GM12878 (cell line): ENCODE measurements at regions not wholly inside any gene's neighbourhood (a gene's known extent, or its start where the extent isn't known, plus 50 kb on each side); places are given as distances from the start of the nearest gene placed in this dataset.

Experiments
- ATAC-seq: fragments of 200-7000 bp; cut with Tn5 transposase; 3 replicates; pipeline ENCODE4 v1.9.1; 2020; ENCODE audit warnings: mild to moderate bottlenecking, moderate library complexity
- BruUV-seq: library from RNA; stranded (reverse); fragments of 400-500 nt; replicated peaks from 2 replicates; lab custom pipeline; 2021; lab: Mats Ljungman, UMichigan
- CTCF ChIA-PET: fragments of 300-600 bp; sonication (Branson Sonifier 250); formaldehyde crosslinking; extraction: SDS; loops from one replicate; lab custom pipeline; 2021; ENCODE audit warnings: inconsistent platforms; lab: Yijun Ruan, JAX
- POLR2A ChIA-PET: fragments of 350-600 bp; formaldehyde crosslinking; extraction: SDS; loops from one replicate; lab custom pipeline; 2021; ENCODE audit warnings: inconsistent platforms; lab: Charles Lee
- RAD21 ChIA-PET: fragments of 300-600 bp; sonication (Branson Sonifier 250); formaldehyde crosslinking; loops from one replicate; lab custom pipeline; 2023; ENCODE audit warnings: antibody characterized with exemption; ENCODE audit not compliant: unreplicated experiment; lab: Charles Lee
- SMC1A ChIA-PET: fragments of 300-600 bp; sonication (Branson Sonifier 250); formaldehyde crosslinking; loops from one replicate; lab custom pipeline; 2023; ENCODE audit not compliant: unreplicated experiment, uncharacterized antibody; lab: Charles Lee
- DNase-seq: peaks from one replicate; pipeline ENCODE4 v3.0.0-alpha.2; 2011; ENCODE audit warnings: low read depth, low spot score
- FAIRE-seq: peaks from 3 replicates; lab custom pipeline; 2011; peaks lifted over from hg19 to GRCh38; lab: Jason Lieb, UNC
- H2AFZ ChIP-seq: 2 replicates; pipeline ENCODE4 v1.6.0; 2011; ENCODE audit warnings: low read depth, low read length, control low read depth; ENCODE audit not compliant: control insufficient read depth
- H3K27ac ChIP-seq: 2 replicates; pipeline ENCODE4 v1.5.1; 2011; ENCODE audit warnings: control low read depth; ENCODE audit not compliant: control insufficient read depth, insufficient read depth
- H3K27me3 ChIP-seq, 2 experiments: replicated peaks in 1 of 2; 2 replicates each; pipeline versions ENCODE4 v1.6.0 to v1.6.1; 2011; ENCODE audit warnings: low read length in 1 of 2; ENCODE audit not compliant: control insufficient read depth in 2 of 2, insufficient read depth in 2 of 2
- H3K36me3 ChIP-seq, 2 experiments: 2 replicates each; pipeline ENCODE4 v1.5.1; 2011; ENCODE audit warnings: low read length in 1 of 2; ENCODE audit not compliant: control insufficient read depth in 2 of 2, insufficient read depth in 2 of 2
- H3K4me1 ChIP-seq: 2 replicates; pipeline ENCODE4 v1.6.1; 2011; ENCODE audit warnings: mild to moderate bottlenecking, low read length, moderate library complexity, mixed read lengths; ENCODE audit not compliant: control insufficient read depth, insufficient read depth
- H3K4me2 ChIP-seq: 2 replicates; pipeline ENCODE4 v1.6.0; 2011; ENCODE audit warnings: control low read depth; ENCODE audit not compliant: control insufficient read depth, insufficient read depth
- H3K4me3 ChIP-seq: fragments of 200-600 bp; sonication (generic); 2 replicates; pipeline ENCODE4 v1.5.1; 2016
- H3K79me2 ChIP-seq: 2 replicates; pipeline ENCODE4 v1.6.0; 2011; ENCODE audit warnings: low read length; ENCODE audit not compliant: control insufficient read depth, insufficient read depth
- H3K9ac ChIP-seq: 2 replicates; pipeline ENCODE4 v1.8.0; 2011; ENCODE audit warnings: low read length, control low read depth, mixed read lengths; ENCODE audit not compliant: control insufficient read depth, insufficient read depth
- H3K9me3 ChIP-seq: replicated peaks from 3 replicates; pipeline ENCODE4 v1.5.1; 2011; ENCODE audit warnings: mild to moderate bottlenecking, low read length; ENCODE audit not compliant: control insufficient read depth, insufficient read depth
- H4K20me1 ChIP-seq: 2 replicates; pipeline ENCODE4 v1.6.0; 2011; ENCODE audit not compliant: control insufficient read depth, insufficient read depth
- ATF7 ChIP-seq: fragments of 450-650 bp; IDR thresholded peaks from 2 replicates; pipeline ENCODE4 v1.6.1; 2016; ENCODE audit warnings: low read depth, mild to moderate bottlenecking
- ETV6 ChIP-seq, 2 experiments: fragments of 450-650 bp in 1 of 2; IDR thresholded peaks in 1 of 2; conservative IDR thresholded peaks in 1 of 2; 2 replicates each; pipeline ENCODE4 v1.6.1; 2014; ENCODE audit warnings: antibody characterized with exemption in 1 of 2, borderline replicate concordance in 1 of 2, low read depth in 1 of 2, mild to moderate bottlenecking in 1 of 2, moderate library complexity in 1 of 2
- EZH2 ChIP-seq: IDR thresholded peaks from 2 replicates; pipeline ENCODE4 v1.6.1; 2012; ENCODE audit warnings: low read depth, mild to moderate bottlenecking, control low read depth, inconsistent platforms, low read length, borderline replicate concordance; ENCODE audit not compliant: control insufficient read depth
- HCFC1 ChIP-seq: fragments of 150-350 bp; IDR thresholded peaks from 2 replicates; pipeline ENCODE4 v1.6.1; 2014; ENCODE audit warnings: low read length
- HDGF ChIP-seq: fragments of 450-650 bp; IDR thresholded peaks from 2 replicates; pipeline ENCODE4 v1.6.1; 2016; ENCODE audit warnings: antibody characterized with exemption
- IKZF2 ChIP-seq, 2 experiments: fragments of 450-650 bp; IDR thresholded peaks; 2 replicates each; pipeline ENCODE4 v1.6.1; 2017; ENCODE audit warnings: mild to moderate bottlenecking in 2 of 2, moderate library complexity in 2 of 2
- SMAD5 ChIP-seq: IDR thresholded peaks from 2 replicates; pipeline ENCODE4 v1.6.1; 2016; ENCODE audit warnings: antibody characterized with exemption, low read depth
- SMARCA5 ChIP-seq: fragments of 450-650 bp; IDR thresholded peaks from 2 replicates; pipeline ENCODE4 v1.6.1; 2017; ENCODE audit warnings: mild to moderate bottlenecking
- STAT1 ChIP-seq: fragments of 450-650 bp; conservative IDR thresholded peaks from 2 replicates; pipeline ENCODE4 v1.6.1; 2014; ENCODE audit warnings: antibody characterized with exemption, mild to moderate bottlenecking
- SUZ12 ChIP-seq: fragments of 200-600 bp; sonication (generic); IDR thresholded peaks from one replicate; pipeline ENCODE4 v1.6.1; 2018; ENCODE audit warnings: antibody characterized with exemption, mild to moderate bottlenecking; ENCODE audit not compliant: unreplicated experiment
- TARDBP ChIP-seq: IDR thresholded peaks from 2 replicates; pipeline ENCODE4 v1.6.1; 2016; ENCODE audit warnings: borderline replicate concordance
- TBL1XR1 ChIP-seq: IDR thresholded peaks from 2 replicates; pipeline ENCODE4 v1.6.1; 2012; ENCODE audit warnings: low read depth, low read length, improper control_type of control experiment
- WGBS: methylation state at CpG from one replicate; pipeline ENCODE4 v1.1.6; 2016; ENCODE audit warnings: low lambda C conversion rate; ENCODE audit not compliant: insufficient replicate concordance, insufficient coverage; ENCODE audit errors: missing lambda C conversion rate; 5-methylcytosine and 5-hydroxymethylcytosine counted together
- in situ Hi-C: fragments of 300-500 bp; cut with MboI; formaldehyde crosslinking; loops from 9 replicates; pipeline ENCODE4 v1.14.3; 2018; ENCODE audit warnings: mixed read lengths
- intact Hi-C: fragments of 100-400 bp; cut with micrococcal nuclease; formaldehyde crosslinking; loops from one replicate; pipeline ENCODE4 v1.14.2; 2022; ENCODE audit not compliant: unreplicated experiment

DNA sequence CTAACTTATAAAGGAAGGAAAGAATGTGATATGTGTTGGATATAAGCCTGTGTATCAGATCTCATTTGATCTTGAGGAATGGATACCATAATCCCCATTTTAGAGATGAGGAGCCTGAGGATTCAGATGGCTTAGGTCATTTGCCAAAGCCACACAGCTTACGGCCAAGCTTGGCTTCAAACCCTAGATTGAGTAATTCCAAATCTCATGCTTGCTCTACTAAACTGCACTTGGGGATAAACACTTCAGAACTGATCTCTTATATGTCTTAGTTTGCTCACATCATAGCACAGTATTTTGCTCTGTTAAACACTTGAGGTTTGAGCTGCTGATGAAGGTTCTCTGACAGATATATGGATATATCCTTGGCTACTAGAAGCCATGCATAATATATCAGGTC, 504.4 kb downstream of the NTRK2 start:
- RAD21 ChIA-PET: no interaction called here

More for the DNA sequence above, 504.4 kb downstream of the NTRK2 start:
- SMC1A ChIA-PET: interaction anchor here (1.4 kb wide), 1 partner anchor 166 kb away, joined by 3 read pairs; no protein-coding TSS in a partner anchor
- ATAC-seq: no peak
- no peak for TF ChIP-seq HDGF
- no peak for TF ChIP-seq TBL1XR1
- no peak for TF ChIP-seq ATF7
- no peak for TF ChIP-seq STAT1
- no peak for TF ChIP-seq ETV6 (conservative IDR thresholded peaks at IDR 0.05 in 1 of 2, IDR thresholded peaks at IDR 0.05 in 1 of 2; ENCODE audit: borderline replicate concordance in 1 of 2, low read depth in 1 of 2)
- no peak for TF ChIP-seq TARDBP
- no peak for TF ChIP-seq EZH2
- TF ChIP-seq IKZF2 (IDR thresholded peaks at IDR 0.05): no peak
- no peak for TF ChIP-seq SMARCA5
- no peak for TF ChIP-seq SUZ12
- no peak for TF ChIP-seq HCFC1
- no peak for TF ChIP-seq SMAD5
- TF ChIP-seq, all 136 proteins: peak for 0
- peaks cover 0 to 3% of the 10 kb centered on the region in 2 experiments; a peak in 2 of 4 replicates for H3K27me3 ChIP-seq
- FAIRE-seq (no peak), DNase-seq (no peak)
- H2AFZ ChIP-seq: no peak overlapping the region
- H3K79me2 ChIP-seq: no peaks in the 10 kb centered on the region
- H3K4me2 ChIP-seq: no peak overlapping the region
- ChIA-PET POLR2A (no interaction called here), CTCF (interaction anchor here (1.1 kb wide), 1 partner anchor 24 kb away, joined by 4 read pairs; no protein-coding TSS in a partner anchor)
- H3K9ac ChIP-seq: no peak overlapping the region
- no peaks in the 10 kb centered on the region; the same call in 2 of the 3 replicates for H3K9me3 ChIP-seq
- 93% methylated on average over 1 of the region's 1 CpG for WGBS
- no peak overlapping the region for H3K27ac ChIP-seq
- intact Hi-C loops: no loop called here
- in situ Hi-C loops: no loop called here
- no TSS peak for BruUV-seq
- no peaks in the 10 kb centered on the region for H3K36me3 ChIP-seq
- no peaks in the 10 kb centered on the region for H3K4me1 ChIP-seq
- no peak overlapping the region for H3K4me3 ChIP-seq
- no peaks in the 10 kb centered on the region for H4K20me1 ChIP-seq
